ENCODE measurements at regions not wholly inside any gene's neighbourhood (a gene's known extent, or its start where the extent isn't known, plus 50 kb on each side); places are given as distances from the start of the nearest gene placed in this dataset.
"Not testable (repeated sequence)": the region's sequence is repeated elsewhere in the genome, so short reads cannot be mapped to it uniquely, and the experiment has no call there.

- no peak for DNase-seq (ENCODE audit: insufficient read length, low spot score)
- no peak for FAIRE-seq
- TF ChIP-seq CTCF (IDR thresholded peaks at IDR 0.05; ENCODE audit: insufficient read depth, missing control alignments): no peak
Observed at GRCh38 chr1:29409616-29410015, 173.3 kb downstream of the PTPRU start.

DNA sequence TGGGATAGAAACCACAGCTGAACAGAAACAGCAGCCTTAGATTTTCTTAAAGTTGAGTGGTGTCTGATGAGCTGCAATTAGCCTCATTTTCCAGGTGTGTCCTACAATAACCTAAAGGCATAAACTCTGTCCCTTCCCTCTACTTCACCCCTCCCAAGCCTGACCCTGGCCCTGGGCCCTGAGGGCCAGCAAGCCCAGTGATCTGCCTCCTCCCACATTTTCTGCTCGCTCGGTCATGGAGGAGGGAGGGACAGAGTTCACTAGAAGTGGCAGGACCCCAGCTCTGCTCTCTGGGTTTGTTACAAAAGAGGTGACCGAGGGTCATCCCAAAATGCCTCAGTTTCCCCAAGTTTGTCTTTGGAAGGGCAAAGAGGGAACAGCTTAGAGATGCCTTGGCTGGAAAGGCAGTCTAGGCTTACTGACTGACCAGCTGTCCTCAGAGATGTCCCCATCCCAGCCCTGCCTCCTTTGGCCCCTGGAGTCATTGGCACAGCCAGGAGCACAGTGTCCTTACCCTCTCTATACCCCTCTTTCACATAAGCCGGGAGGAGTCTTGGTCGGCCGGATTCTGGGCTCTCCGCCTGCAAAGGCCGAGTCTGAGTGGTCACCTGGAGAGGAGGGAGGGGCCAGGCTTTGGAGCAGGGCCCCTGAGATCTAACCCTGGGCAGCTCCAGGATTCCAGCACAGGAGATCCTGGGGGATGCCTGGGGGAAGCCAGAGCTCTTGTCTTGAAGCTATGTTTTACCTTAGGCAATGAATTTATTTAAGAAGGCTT lies 172.7 kb downstream of the PTPRU start:
- no peak for FAIRE-seq
- TF ChIP-seq CTCF (IDR thresholded peaks at IDR 0.05; ENCODE audit: insufficient read depth, missing control alignments): no peak
- DNase-seq (ENCODE audit: insufficient read length, low spot score): no peak

GRCh38 chr1:29406814-29407213 lies 170.5 kb downstream of the PTPRU start:
- FAIRE-seq (no peak), DNase-seq (ENCODE audit: insufficient read length, low spot score) (no peak)
- no peak for TF ChIP-seq CTCF (IDR thresholded peaks at IDR 0.05; ENCODE audit: insufficient read depth, missing control alignments)

- FAIRE-seq; DNase-seq (ENCODE audit: insufficient read length, low spot score): not testable (repeated sequence)
Observed at GRCh38 chr1:29400203-29400602, 163.9 kb downstream of the PTPRU start.

DNA sequence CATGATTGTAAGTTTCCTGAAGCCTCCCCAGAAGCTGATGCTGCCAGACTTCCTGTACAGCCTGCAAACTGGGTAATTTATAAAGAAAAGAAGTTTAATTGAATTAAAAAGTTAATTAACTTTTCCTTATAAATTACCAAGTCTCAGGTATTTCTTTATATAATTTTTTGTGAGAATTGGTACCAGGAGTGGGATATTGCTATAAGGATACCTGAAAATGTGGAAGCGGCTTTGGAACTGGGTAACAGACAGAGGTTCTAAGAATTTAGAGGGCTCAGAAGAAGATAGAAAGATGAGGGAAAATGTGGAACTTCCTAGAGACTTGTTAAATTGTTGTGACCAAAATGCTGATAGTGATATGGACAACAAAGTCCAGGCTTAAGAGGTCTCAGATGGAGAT lies 163.1 kb downstream of the PTPRU start:
- DNase-seq (ENCODE audit: insufficient read length, low spot score) (no peak), FAIRE-seq (no peak)
- TF ChIP-seq CTCF (IDR thresholded peaks at IDR 0.05; ENCODE audit: insufficient read depth, missing control alignments): no peak

DNA sequence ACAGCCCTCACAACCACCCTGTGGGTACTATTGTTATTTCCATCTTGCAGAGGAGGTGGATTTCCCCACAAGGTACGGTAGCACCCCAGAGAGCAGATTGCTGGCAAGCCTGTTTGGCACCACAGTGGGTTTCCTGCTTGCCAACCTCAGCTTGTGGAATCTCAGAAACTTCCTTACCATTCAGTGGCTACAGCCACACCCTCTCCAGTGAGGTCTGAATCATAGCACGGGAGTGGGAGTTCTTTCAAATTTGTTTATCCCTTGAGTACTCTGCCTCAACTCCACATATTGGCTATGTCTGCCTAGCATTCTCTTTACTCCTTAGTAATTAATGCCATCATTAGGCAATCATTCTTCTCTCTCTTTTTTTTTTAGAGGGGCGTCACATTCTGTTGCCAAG lies 162.1 kb downstream of the PTPRU start:
- no peak for TF ChIP-seq CTCF (IDR thresholded peaks at IDR 0.05; ENCODE audit: insufficient read depth, missing control alignments)

GRCh38 chr1:29397981-29398380 lies 161.7 kb downstream of the PTPRU start:
- TF ChIP-seq CTCF (IDR thresholded peaks at IDR 0.05; ENCODE audit: insufficient read depth, missing control alignments): no peak
- DNase-seq (ENCODE audit: insufficient read length, low spot score): no peak
- FAIRE-seq: no peak

More for the DNA sequence above, 162.1 kb downstream of the PTPRU start:
- DNase-seq (ENCODE audit: insufficient read length, low spot score) (no peak), FAIRE-seq (no peak)

DNA sequence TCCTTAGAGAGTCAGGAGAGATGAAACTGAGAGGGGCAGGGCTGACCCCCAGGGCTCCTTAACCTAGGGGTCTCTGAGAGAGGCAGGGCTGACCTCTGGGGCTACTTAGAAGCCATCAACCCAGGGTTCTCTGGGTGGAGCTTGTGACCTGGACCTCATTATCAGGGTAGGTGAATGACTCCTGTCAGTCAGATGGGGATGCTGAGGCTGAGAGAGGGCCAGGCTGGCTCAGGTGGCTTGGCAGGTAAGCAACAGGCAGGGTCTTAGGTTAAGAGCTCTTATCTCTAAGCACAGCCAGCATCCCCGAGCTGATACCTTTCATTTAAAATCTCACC lies 160.9 kb downstream of the PTPRU start:
- DNase-seq (ENCODE audit: insufficient read length, low spot score) (no peak), FAIRE-seq (no peak)
- no peak for TF ChIP-seq CTCF (IDR thresholded peaks at IDR 0.05; ENCODE audit: insufficient read depth, missing control alignments)

Data from D721Med (cell line).